ACHN (cell line): ENCODE measurements at regions not wholly inside any gene's neighbourhood (a gene's known extent, or its start where the extent isn't known, plus 50 kb on each side); places are given as distances from the start of the nearest gene placed in this dataset.

ENCODE experiments used
- DNase-seq: peaks from one replicate; pipeline ENCODE4 v3.0.0-alpha.2; 2015
- in situ Hi-C: cut with HindIII; loops from 2 replicates; pipeline ENCODE4 v1.10.0; 2017; ENCODE audit warnings: low sequenced_read_pairs, low pct_ligation_motif_present, low pct_unique_long_range_greater_than_20kb

DNA sequence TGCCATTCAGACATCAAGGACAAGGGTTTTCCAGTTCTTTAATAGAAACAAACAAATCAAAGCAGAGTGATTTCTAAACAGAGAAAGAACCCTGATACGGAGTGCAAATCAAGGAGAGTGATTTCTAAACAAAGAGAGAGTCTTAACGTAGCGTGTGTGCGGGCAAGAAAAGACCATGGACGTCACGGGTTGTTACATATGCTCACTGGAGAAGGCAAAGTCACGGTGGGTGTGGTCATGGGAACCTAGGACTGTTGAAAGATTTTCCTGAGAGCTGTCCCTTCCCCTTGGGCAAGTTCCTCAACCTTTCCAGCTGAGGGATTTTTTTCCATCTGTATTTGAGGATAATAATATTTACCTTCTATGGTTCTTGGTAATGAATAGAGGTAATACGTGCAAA lies 95.0 kb upstream of the SLC34A2 start:
- DNase-seq = no peak
- in situ Hi-C loops = no loop called here

DNA sequence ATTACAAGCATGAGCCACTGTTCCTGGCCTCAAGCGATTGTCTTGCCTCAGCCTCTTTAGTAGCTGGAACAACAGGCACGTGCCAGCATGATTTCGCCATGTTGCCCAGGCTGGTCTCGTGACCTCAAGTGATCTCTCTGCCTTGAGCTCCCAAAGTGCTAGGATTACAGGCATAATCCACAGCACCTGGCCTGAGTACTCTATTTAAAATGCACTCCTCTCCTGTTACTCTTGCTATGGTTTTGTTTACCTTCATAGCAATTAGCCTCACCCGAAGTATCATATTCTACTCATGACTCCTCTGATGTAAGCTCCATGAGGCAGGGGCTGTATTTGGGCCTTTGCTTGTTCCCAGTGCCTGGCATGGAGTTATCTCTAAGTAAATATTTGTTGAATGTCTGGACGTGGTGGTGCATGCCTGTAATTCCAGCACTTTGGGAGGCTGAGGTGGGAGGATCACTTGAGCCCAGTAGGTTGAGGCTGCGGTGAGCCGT lies 92.5 kb upstream of the SLC34A2 start:
- no peak for DNase-seq
- in situ Hi-C loops = no loop called here

DNA sequence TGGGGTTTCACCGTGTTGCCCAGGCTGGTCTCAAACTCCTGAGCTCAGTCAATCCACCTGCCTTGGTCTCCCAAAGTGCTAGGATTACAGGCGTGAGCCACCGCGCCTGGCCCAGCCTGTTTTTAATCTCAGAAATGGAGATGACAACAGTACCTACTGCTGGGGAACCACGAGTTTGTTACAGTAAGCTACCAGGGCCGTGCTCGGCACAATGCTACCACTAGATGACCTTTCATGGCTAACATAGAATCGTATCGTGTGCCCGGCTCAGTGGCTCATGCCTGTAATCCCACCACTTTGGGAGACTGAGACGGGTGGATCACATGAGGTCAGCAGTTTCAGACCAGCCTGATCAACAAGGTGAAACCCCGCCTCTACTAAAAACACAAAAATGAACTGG lies 90.8 kb upstream of the SLC34A2 start:
- DNase-seq = no peak
- in situ Hi-C loops = no loop called here

DNA sequence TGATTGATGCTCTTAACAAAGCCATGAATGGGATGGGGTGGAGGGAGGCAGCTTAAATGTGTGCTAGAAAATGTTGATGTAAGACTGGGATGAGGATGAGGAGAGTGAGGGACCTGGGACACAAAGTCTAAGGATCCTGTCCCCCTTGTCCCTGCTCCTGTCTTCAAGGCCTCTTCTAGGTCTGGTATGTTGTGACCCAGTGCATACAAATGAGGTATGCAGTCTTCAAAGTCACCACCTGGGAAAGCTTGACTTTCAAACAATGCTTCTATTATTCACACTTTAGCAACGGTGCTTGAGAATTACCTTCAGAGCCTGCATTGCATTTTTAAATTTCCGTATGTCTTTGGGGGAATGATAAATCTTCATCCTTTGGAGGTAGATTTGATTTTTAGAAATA lies 88.4 kb upstream of the SLC34A2 start:
- no peak for DNase-seq
- in situ Hi-C loops = no loop called here

DNA sequence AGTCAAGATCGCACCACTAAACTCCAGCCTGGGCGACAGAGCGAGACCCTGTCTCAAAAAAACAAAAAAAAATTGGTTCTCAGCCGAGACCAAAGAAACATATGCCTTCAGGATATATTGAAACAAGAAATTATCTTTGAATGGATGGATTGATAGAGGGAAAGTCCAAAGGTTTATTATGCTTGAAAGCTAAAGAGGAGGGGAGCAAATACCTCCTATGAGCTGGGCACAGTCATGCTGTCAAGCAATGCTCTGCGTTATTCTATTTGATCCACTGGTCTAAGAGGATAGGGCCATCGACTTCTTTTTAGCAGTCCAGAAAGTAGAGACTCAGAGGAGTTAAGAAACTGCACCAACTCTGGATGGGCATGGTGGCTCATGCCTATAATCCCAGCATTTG lies 85.9 kb upstream of the SLC34A2 start:
- no peak for DNase-seq
- in situ Hi-C loops = no loop called here

DNA sequence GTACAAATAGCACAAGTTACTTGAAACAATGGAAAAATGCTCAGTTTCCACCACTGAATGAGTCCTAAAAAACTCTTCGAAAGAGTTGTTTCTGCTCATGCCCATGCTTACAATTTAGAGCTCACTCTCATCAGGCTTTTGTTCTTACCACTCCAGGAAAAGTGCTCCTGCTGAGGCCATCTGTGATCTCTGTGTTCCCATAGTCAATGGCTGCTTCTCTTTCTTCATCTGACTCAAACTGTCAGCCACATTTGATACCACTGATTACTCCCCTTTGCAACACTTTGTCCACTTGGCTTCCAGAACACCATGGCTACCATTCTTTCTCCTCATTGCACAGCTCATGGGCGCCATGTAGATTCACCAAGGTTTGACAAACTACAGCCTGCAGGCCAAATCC lies 80.0 kb upstream of the SLC34A2 start:
- no peak for DNase-seq
- in situ Hi-C loops = no loop called here

DNA sequence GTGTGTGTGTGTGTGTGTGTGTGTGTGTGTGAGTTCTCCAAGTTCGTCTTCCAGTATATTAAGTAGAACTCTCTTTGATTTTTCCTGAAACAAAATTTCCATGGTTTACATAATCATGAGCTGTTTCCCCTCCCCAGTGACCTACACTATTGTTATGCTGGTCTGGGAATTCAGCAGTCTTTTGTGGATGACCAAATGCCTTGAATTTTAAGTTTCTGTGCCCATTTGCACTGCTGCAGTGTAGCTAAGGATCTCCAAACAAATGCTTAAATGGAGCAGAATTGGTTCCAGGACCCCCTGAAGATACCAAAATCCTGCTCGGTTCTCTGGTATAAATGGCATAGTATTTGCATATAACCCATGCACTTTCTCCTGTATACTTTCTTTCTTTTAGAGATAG lies 77.2 kb upstream of the SLC34A2 start:
- no peak for DNase-seq
- in situ Hi-C loops = no loop called here

DNA sequence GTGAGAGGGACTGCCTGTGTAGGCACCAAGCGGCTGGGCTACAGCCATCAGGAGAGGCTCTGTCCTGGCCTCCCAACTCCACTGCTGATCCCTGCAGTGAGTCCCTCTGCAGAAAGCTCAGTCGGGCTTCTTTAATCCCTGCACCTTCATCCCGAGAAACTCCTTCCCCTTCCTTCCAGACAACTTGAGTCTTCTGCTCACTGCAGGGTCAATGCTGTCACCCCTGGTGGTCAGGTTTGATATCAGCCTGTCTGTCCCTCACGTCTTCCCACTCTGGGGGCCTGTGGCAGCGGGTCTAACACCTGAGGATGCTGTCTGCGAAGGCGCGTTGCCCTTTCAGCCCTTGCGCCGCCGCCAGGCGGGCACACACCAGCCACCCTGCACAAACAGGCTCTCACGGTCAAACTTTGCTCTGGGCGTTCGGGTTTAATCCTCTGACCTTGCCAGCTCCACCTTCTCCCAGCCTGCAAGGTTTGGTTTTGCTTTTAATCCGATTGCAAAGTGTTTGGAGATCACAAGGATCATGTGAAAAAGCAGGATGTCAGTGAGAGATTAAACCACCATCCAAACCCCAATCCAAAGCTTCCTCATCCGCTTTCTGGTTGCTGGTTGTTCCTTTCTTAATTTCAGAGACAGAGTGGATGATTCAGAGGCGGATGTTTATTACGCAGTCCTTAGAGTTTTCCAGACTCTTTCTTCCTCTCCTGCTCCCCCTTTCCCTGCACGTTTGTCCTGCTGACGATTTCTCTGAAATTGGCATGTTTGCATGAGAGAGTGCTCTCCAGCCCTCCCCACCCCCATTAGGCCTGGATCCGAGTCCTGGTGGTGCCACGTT lies 74.8 kb upstream of the SLC34A2 start:
- in situ Hi-C loops = no loop called here

DNA sequence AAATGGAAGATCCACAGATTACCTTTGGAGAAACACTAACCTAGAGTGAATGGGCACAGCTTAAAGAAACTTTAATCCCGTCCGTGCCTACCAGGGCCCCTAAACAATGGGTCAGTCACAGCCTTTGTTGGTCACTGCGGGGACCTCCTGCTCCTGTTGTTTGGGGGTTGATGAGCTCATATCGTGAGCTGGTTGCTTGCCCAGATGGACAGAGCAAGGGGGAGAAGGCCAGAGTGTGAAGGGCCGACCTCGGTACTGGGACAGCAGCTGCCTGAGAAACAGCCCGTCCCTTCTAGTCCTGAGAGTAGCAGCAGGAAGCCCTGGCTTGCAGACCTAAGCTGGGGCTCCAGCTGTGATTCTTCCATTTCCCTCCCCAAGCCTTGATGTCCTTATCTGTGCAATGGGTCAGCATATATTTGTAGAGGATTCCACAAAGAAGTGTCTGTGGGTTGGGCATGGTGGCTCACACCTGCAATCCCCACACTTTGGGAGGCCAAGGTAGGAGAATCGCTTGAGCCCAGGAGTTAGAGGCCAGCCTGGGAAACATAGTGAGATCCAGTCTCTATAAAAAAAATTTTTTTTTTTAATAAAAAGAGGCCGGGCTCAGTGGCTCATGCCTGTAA lies 69.6 kb upstream of the SLC34A2 start:
- no peak for DNase-seq
- in situ Hi-C loops = no loop called here

More for the DNA sequence above, 74.8 kb upstream of the SLC34A2 start:
- no peak for DNase-seq

DNA sequence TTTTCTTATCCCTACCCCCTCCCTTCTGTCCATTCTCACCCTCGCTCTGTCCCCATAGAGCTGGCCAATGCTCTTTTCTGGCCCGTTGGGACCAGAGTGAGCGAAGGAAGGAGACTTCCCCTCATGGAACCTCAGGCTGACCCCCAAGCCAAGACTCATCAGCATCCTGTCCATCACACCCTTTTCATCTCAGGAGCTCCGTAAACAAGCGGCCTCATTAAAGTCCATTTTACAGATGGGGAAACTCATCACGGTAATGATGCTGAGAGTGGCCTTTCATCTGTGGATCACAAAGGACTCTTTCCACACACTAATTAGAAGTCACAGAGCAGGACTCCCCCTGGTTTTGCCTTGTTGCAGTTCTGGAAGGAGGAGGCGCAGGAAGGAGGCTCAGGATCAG lies 67.4 kb upstream of the SLC34A2 start:
- DNase-seq = no peak
- in situ Hi-C loops = no loop called here

DNA sequence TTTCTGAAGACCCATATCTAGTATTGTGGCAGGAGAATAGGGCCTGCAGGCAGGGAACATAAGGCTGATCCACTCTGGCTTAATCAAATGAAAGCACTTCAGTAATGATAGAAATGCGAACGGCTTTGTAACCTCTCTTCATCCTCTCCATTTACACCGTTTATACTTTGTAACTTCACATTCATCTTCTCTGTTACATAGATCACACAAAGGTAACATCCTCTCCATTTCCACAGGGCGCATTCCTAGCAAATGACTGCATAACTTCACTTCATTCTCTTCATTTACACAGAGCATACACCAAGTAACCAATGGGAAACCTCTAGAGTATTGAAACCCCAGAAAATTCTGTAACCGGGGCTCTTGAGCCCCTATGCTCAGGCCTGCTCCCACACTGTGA lies 65.5 kb upstream of the SLC34A2 start:
- in situ Hi-C loops = no loop called here
- DNase-seq = no peak

DNA sequence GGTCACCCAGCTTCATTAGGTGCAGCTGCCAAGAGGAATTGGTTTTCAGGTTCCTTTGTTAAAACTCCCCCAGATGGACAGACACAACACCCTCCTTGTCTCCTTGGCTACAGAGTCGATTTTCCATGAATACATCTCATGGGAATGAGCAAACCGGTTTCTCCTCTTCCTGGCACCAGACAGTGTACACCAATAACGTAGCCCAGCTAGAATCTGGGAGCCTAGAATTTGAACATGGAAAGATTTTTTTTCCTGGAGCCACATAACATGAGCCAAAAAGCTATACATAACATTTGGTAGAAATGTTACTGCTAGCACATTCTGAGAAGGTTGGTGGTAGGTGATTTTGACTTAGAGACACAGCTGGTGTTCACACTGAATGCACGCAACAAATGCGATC lies 62.9 kb upstream of the SLC34A2 start:
- in situ Hi-C loops = no loop called here
- DNase-seq = no peak
